ENCODE measurements at regions not wholly inside any gene's neighbourhood (a gene's known extent, or its start where the extent isn't known, plus 50 kb on each side); places are given as distances from the start of the nearest gene placed in this dataset.
"Not testable (repeated sequence)": the region's sequence is repeated elsewhere in the genome, so short reads cannot be mapped to it uniquely, and the experiment has no call there.

GRCh38 chr5:91787718-91788117, 404.6 kb upstream of the ARRDC3 start:
- no peak for DNase-seq (ENCODE audit: low spot score)

GRCh38 chr5:91777671-91778070, 394.6 kb upstream of the ARRDC3 start:
- intact Hi-C loops (cut with DNase I), result no loop called here
- no peak for DNase-seq (ENCODE audit: low spot score)

More at GRCh38 chr5:91787718-91788117, 404.6 kb upstream of the ARRDC3 start:
- intact Hi-C loops (cut with DNase I), result no loop called here

- intact Hi-C loops (cut with DNase I), result no loop called here
- DNase-seq (ENCODE audit: low spot score), result no peak
Measured at GRCh38 chr5:91776249-91776648, 393.1 kb upstream of the ARRDC3 start.

GRCh38 chr5:91770400-91770799, 387.3 kb upstream of the ARRDC3 start:
- no peak for DNase-seq (ENCODE audit: low spot score)
- intact Hi-C loops (cut with DNase I), result no loop called here

GRCh38 chr5:91757383-91757782, 374.3 kb upstream of the ARRDC3 start:
- intact Hi-C loops (cut with DNase I); DNase-seq (ENCODE audit: low spot score): not testable (repeated sequence)

GRCh38 chr5:91754990-91755389, 371.9 kb upstream of the ARRDC3 start:
- intact Hi-C loops (cut with DNase I), result no loop called here
- DNase-seq (ENCODE audit: low spot score), result no peak

GRCh38 chr5:91744470-91744869, 361.4 kb upstream of the ARRDC3 start:
- DNase-seq (ENCODE audit: low spot score); intact Hi-C loops (cut with DNase I): not testable (repeated sequence)

GRCh38 chr5:91742550-91742949, 359.4 kb upstream of the ARRDC3 start:
- intact Hi-C loops (cut with DNase I), result no loop called here
- DNase-seq (ENCODE audit: low spot score), result no peak

GRCh38 chr5:91741764-91742505, 358.8 kb upstream of the ARRDC3 start:
- no peak for DNase-seq (ENCODE audit: low spot score)
- intact Hi-C loops (cut with DNase I), result no loop called here

GRCh38 chr5:91730026-91730425, 346.9 kb upstream of the ARRDC3 start:
- intact Hi-C loops (cut with DNase I), result no loop called here
- no peak for DNase-seq (ENCODE audit: low spot score)

- DNase-seq (ENCODE audit: low spot score), result no peak
- intact Hi-C loops (cut with DNase I), result no loop called here
Measured at GRCh38 chr5:91727463-91727862, 344.3 kb upstream of the ARRDC3 start.

- intact Hi-C loops (cut with DNase I), result no loop called here
- DNase-seq (ENCODE audit: low spot score), result no peak
Measured at GRCh38 chr5:91722736-91723467, 339.8 kb upstream of the ARRDC3 start.

GRCh38 chr5:91712718-91713117, 329.6 kb upstream of the ARRDC3 start:
- no peak for DNase-seq (ENCODE audit: low spot score)
- intact Hi-C loops (cut with DNase I), result no loop called here

- DNase-seq (ENCODE audit: low spot score), result no peak
- intact Hi-C loops (cut with DNase I), result no loop called here
Measured at GRCh38 chr5:91707521-91707841, 324.4 kb upstream of the ARRDC3 start.

- DNase-seq (ENCODE audit: low spot score), result no peak
- intact Hi-C loops (cut with DNase I), result no loop called here
Measured at GRCh38 chr5:91706785-91707520, 323.8 kb upstream of the ARRDC3 start.

GRCh38 chr5:91703128-91703527, 320.0 kb upstream of the ARRDC3 start:
- DNase-seq (ENCODE audit: low spot score), result no peak
- intact Hi-C loops (cut with DNase I), result no loop called here

- DNase-seq (ENCODE audit: low spot score), result no peak
- intact Hi-C loops (cut with DNase I), result no loop called here
Measured at GRCh38 chr5:91699429-91699828, 316.3 kb upstream of the ARRDC3 start.

- DNase-seq (ENCODE audit: low spot score), result no peak
- intact Hi-C loops (cut with DNase I), result no loop called here
Measured at GRCh38 chr5:91691592-91691991, 308.5 kb upstream of the ARRDC3 start.

GRCh38 chr5:91690921-91691320, 307.8 kb upstream of the ARRDC3 start:
- no peak for DNase-seq (ENCODE audit: low spot score)
- intact Hi-C loops (cut with DNase I), result no loop called here

- no peak for DNase-seq (ENCODE audit: low spot score)
- intact Hi-C loops (cut with DNase I), result no loop called here
Measured at GRCh38 chr5:91687430-91687829, 304.3 kb upstream of the ARRDC3 start.
